Cardiac muscle cell (in vitro differentiated cells and primary cell): ENCODE measurements at regions not wholly inside any gene's neighbourhood (a gene's known extent, or its start where the extent isn't known, plus 50 kb on each side); places are given as distances from the start of the nearest gene placed in this dataset.

Experiments used
- DNase-seq, 2 donors: peaks; one replicate each; pipeline versions ENCODE4 v3.0.0 to v3.0.0-alpha.2; 2010 to 2017; ENCODE audit warnings: low read depth in 1 of 2, low spot score in 1 of 2
- H3K27ac ChIP-seq: fragments of 200-600 bp; sonication (generic); 2 replicates; pipeline ENCODE4 v1.5.1; 2016
- H3K27me3 ChIP-seq: fragments of 200-600 bp; sonication (generic); 2 replicates; pipeline ENCODE4 v1.6.0; 2016; ENCODE audit warnings: control low read depth
- H3K36me3 ChIP-seq: fragments of 200-600 bp; sonication (generic); 2 replicates; pipeline ENCODE4 v1.5.1; 2016; ENCODE audit warnings: control low read depth
- H3K4me1 ChIP-seq: fragments of 200-600 bp; sonication (generic); 2 replicates; pipeline ENCODE4 v1.8.1; 2017; ENCODE audit warnings: low read depth, mild to moderate bottlenecking, mixed run types
- H3K4me3 ChIP-seq: fragments of 200-600 bp; sonication (generic); 2 replicates; pipeline ENCODE4 v1.5.1; 2016; ENCODE audit warnings: mild to moderate bottlenecking
- H3K9me3 ChIP-seq: fragments of 200-600 bp; sonication (generic); 2 replicates; pipeline ENCODE4 v1.5.1; 2017; ENCODE audit warnings: low read depth, mild to moderate bottlenecking, control low read depth
- TF ChIP-seq, protein P1 (sequence below): IDR thresholded peaks from 2 replicates; pipeline ENCODE4 v1.5.1; 2012; ENCODE audit warnings: low read depth, mild to moderate bottlenecking, low read length

DNA sequence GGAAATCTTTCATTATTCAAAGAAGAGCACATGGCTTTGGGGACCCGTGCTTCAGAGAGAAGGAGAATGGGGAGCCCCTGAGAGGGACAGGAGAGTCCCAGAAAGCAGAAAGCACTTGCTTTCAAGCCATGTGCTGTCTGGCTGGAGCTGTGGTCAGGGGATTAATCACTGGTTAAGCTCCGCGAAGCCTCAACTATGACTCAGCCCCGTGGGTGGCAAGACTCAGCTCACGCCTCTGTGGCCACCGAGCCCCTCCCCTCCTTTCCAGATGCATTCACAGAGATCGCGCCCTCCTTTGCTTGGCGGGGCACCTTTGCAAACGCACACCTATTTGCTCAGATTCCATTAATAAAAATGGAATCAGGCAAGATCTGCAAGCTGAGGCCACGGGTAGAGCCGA, 202.9 kb upstream of the TCERG1L start:
- Histone ChIP-seq H3K4me3 (no peak overlapping the region), H3K27ac (no peak overlapping the region), H3K9me3 (no peaks in the 10 kb centered on the region), H3K36me3 (no peaks in the 10 kb centered on the region), H3K4me1 (no peaks in the 10 kb centered on the region), H3K27me3 (no peaks in the 10 kb centered on the region)
- no peak for DNase-seq
- TF ChIP-seq, protein P1, sequence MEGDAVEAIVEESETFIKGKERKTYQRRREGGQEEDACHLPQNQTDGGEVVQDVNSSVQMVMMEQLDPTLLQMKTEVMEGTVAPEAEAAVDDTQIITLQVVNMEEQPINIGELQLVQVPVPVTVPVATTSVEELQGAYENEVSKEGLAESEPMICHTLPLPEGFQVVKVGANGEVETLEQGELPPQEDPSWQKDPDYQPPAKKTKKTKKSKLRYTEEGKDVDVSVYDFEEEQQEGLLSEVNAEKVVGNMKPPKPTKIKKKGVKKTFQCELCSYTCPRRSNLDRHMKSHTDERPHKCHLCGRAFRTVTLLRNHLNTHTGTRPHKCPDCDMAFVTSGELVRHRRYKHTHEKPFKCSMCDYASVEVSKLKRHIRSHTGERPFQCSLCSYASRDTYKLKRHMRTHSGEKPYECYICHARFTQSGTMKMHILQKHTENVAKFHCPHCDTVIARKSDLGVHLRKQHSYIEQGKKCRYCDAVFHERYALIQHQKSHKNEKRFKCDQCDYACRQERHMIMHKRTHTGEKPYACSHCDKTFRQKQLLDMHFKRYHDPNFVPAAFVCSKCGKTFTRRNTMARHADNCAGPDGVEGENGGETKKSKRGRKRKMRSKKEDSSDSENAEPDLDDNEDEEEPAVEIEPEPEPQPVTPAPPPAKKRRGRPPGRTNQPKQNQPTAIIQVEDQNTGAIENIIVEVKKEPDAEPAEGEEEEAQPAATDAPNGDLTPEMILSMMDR = no peak

DNA sequence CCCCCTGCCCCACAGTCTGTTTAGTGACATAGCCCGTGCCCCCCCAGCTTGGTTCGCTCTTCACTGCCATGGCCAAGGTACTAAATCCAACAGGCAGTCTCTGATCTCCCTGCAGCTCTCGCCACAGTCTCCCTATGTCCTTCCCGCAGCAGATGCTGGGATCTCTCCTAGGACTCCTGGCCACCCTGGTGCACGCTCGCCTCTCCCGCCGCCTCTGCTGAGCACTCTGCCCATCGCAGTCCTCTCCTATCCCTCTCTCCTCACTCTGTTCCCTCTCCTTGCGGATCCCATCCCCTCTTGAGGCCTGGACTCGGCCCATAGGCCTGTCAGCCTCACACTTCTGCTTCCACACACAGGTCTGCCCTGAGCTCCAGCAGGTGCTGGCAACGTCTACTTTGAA, 204.8 kb upstream of the TCERG1L start:
- TF ChIP-seq, protein P1 = no peak
- no peak for DNase-seq
- Histone ChIP-seq H3K4me3 (no peak overlapping the region), H3K9me3 (no peaks in the 10 kb centered on the region), H3K36me3 (no peaks in the 10 kb centered on the region), H3K27me3 (no peaks in the 10 kb centered on the region), H3K27ac (no peak overlapping the region), H3K4me1 (no peaks in the 10 kb centered on the region)

DNA sequence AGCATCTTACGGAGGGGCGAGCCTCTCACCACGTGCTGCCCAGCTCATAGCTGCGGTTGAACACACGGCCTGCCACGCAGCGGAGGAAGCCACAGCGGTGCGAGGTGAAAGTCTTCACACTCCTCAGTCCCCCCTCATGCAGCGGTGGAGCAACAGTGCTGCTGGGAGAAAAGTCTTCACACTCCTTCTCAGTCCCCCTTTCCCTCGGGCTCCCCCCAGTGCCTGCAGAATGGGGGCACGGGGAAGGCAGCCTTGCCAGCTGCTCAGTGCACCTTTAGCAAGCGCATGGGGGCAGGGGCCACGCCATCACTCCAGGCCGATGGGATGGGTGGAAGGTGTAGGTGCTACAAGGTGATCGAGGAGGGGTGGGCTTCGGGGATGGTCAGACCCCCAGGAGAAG, 206.3 kb upstream of the TCERG1L start:
- DNase-seq = no peak
- Histone ChIP-seq H3K4me1 (no peaks in the 10 kb centered on the region), H3K36me3 (no peaks in the 10 kb centered on the region), H3K4me3 (no peak overlapping the region), H3K27ac (no peak overlapping the region), H3K27me3 (no peaks in the 10 kb centered on the region), H3K9me3 (no peaks in the 10 kb centered on the region)
- TF ChIP-seq, protein P1 = no peak

DNA sequence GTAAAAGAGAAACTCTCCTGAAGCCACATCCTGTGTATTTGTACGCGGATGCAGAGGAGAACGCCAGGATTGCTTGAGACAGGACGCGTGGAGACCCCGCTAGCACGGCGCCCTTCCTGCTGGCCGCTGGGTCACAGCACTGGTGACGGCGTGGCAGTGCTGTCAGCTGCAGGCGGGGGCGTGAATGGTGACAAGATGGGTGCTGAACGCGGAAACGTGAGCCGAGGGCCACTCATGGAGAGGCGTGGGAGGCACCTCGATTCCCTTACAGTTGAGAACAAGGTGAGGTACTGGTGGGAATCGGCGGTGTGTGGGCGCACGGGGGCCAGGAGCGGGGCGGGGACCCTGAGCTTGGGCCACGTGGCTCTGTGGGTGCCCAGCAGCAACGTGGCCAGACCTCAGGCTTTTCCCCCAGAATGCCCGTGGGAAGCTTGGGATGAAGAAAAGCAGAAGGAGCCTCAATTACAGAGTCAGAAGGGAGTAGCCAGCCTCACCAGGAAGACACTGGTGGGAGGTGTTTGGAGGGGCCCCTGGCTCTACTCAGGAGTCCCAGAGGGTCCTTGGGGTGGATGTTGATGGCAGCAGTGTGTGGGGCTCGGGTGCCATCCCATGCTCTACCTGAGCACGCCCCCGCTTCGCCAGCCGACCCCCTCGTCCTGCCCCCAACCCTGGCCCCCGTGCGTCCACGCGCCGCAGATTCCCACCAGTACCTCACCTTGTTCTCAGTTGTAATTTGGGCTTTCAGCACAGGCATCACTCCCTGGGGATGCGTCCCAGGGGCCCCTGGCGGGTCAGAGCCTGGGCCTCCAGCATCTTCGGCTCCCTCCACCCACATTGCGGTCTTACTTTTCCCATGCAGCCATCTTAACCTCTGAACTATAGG, 208.4 kb upstream of the TCERG1L start:
- no peaks in the 10 kb centered on the region for H3K4me1 ChIP-seq
- H3K27me3 ChIP-seq = no peaks in the 10 kb centered on the region
- no peaks in the 10 kb centered on the region for H3K36me3 ChIP-seq
- H3K9me3 ChIP-seq = no peaks in the 10 kb centered on the region
- H3K27ac ChIP-seq = no peak overlapping the region
- TF ChIP-seq, protein P1 = no peak
- DNase-seq = no peak
- H3K4me3 ChIP-seq = no peak overlapping the region

DNA sequence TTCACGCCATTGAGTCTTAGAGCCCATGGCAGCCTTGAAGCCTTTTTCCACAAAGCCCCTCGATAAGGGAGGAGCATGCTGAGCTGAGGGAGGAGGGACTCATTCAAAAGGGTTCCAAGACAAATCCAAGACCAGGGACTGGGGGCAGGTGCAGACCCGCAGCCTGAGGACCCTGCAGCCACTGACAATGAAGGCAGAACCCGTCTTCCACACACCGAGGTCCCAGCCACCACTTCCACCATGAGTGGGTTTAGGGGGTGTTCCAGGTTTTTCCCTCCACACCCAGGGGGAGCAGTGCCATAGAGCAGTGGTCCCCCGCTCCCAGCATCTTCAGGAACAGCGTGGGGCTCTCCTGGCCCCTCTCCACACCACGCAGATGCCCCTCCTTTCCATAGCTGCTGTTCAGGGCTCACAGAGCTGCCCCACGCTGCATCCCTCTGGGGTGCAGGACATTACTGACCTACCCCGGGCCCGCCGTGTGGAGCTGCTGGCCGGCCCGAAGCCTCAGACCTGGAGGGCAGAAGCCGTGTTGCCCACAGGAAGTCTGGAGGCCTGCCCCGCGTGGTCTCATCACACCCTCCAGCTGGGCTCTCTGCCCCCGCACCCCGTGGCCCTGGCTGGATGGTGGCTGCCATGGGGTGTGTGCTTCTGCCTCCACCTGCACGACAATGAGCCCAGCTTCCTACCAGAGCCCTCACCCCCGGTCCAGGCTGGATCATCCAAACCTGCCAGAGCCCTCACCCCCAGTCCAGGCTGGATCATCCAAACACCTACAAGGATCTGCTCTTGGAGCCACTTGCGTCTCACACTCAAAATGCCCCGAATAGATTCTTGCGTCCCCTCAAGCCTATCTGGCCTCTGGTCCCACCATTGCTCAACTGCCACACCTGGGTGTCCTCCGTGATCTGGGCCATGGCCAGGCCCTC, 220.0 kb upstream of the TCERG1L start:
- H3K36me3 ChIP-seq = no peaks in the 10 kb centered on the region
- TF ChIP-seq, protein P1 = no peak
- H3K9me3 ChIP-seq = no peaks in the 10 kb centered on the region
- DNase-seq = no peak
- no peaks in the 10 kb centered on the region for H3K4me1 ChIP-seq
- H3K27ac ChIP-seq = no peak overlapping the region
- H3K27me3 ChIP-seq = no peaks in the 10 kb centered on the region
- no peak overlapping the region for H3K4me3 ChIP-seq
